ENCODE measurements at regions not wholly inside any gene's neighbourhood (a gene's known extent, or its start where the extent isn't known, plus 50 kb on each side); places are given as distances from the start of the nearest gene placed in this dataset.

- no peak for DNase-seq
Measured at GRCh38 chr2:180190851-180191250, 183.8 kb upstream of the CWC22 start.

GRCh38 chr2:180187611-180188010 is 180.5 kb upstream of the CWC22 start:
- no peak for DNase-seq

DNA sequence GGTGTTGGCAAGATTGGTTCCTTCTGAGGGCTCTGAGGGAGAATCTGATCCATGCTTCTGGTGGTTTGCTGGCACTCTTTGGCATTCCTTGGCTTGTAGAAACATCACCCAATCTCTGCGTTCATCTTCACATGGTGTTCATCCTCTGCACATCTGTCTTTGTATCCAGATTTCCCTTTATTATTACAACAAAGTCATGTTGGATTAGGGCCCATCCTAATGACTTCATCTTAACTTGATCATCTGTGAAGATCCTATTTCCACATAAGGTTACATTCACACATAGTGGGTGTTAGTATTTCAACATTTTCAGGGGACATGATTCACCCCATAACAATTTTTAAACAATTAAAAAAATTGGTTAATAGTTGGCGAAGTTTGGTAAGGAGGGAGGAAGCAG is 177.4 kb upstream of the CWC22 start:
- no peak for DNase-seq

GRCh38 chr2:180180511-180180910 is 173.4 kb upstream of the CWC22 start:
- DNase-seq, result no peak

DNA sequence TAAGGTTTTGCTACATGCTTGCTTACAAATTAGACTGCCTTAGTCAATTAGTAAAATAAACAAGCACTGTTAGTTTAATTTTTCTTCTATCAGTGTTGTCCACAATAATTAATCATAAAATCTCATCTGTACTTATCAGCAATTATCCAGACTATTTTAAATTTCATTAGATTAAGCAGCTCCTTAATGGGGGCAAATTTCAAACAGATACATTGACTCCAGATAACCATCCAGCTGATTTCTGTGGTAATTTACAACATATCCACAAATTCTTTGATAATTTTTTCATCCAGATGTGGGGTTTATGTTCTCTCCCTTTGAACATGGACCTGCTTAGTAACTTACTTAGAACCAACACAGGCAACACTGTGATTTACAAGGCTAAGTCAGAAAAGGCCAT is 170.4 kb upstream of the CWC22 start:
- DNase-seq, result no peak

GRCh38 chr2:180175736-180176135 is 168.6 kb upstream of the CWC22 start:
- DNase-seq, result no peak

GRCh38 chr2:180174580-180174979 is 167.5 kb upstream of the CWC22 start:
- DNase-seq, result no peak

- DNase-seq, result peak; percentile 15
Measured at GRCh38 chr2:180169474-180169873, 162.4 kb upstream of the CWC22 start.

GRCh38 chr2:180161415-180161814 is 154.3 kb upstream of the CWC22 start:
- no peak for DNase-seq

- DNase-seq, result no peak
Measured at GRCh38 chr2:180159921-180160320, 152.8 kb upstream of the CWC22 start.

GRCh38 chr2:180158961-180159360 is 151.9 kb upstream of the CWC22 start:
- DNase-seq, result no peak

GRCh38 chr2:180156651-180157050 is 149.6 kb upstream of the CWC22 start:
- DNase-seq, result no peak

DNA sequence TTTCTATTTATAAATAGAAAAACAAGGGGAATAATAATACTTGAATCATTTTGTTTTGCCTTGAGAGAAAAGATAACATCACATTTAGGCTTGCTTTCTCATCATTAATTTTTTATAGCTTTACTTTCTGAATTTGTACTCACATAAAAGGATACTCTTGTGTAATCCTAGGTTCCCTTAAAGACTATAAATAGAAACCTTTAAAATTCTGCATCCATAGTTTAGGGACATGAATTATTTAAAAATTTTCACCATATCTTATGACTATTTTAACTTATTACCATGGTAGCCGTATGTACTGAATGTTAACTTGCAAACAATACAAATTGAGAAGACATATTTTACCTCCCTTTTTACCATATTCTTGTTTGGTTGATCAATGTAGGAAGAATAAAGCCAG is 143.5 kb upstream of the CWC22 start:
- DNase-seq, result no peak

GRCh38 chr2:180146541-180146940 is 139.4 kb upstream of the CWC22 start:
- peak; percentile 38 for DNase-seq

- no peak for DNase-seq
Measured at GRCh38 chr2:180146114-180146513, 139.0 kb upstream of the CWC22 start.

DNA sequence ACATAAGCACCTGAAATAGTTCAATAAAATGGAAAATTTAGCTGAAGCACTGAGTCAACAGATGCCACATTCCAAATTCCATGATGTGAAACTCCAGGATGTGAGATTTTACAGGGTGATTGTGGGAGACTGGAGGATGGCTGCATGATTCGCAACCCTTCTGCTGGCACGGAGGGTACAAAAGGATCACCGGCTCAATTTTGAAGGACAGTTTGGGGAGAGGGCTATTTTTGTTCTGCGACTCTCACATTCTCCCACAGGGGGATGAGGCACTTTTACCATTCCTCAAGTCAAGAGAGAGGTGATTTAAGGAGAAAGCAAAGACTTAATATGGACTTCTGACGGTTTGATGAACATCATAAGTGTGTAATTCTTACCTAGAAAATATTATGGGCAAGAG is 138.1 kb upstream of the CWC22 start:
- no peak for DNase-seq

GRCh38 chr2:180144338-180144813 is 137.3 kb upstream of the CWC22 start:
- peak; percentile 47 for DNase-seq

GRCh38 chr2:180143633-180144337 is 136.7 kb upstream of the CWC22 start:
- DNase-seq, result peak; percentile 85

DNA sequence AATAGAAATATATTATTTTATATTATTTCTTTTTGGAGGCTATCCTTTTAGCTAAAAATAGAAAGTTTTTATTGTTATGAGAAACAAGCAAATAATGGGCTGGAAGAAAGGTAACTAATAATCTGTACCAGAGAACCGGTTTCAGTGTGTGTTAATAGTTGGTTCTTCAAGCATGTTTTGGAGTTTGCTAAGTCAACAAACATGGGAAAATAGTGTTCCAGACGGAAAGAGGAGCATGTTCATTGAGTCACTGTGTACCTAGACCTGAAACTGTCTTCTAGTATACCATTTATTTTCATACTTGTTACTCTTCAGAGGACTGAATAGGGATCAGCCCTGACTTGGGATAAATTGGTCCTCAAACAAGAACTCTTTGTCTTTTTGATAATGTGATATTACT is 134.5 kb upstream of the CWC22 start:
- DNase-seq, result no peak

- DNase-seq, result no peak
Measured at GRCh38 chr2:180133736-180134135, 126.6 kb upstream of the CWC22 start.

DNA sequence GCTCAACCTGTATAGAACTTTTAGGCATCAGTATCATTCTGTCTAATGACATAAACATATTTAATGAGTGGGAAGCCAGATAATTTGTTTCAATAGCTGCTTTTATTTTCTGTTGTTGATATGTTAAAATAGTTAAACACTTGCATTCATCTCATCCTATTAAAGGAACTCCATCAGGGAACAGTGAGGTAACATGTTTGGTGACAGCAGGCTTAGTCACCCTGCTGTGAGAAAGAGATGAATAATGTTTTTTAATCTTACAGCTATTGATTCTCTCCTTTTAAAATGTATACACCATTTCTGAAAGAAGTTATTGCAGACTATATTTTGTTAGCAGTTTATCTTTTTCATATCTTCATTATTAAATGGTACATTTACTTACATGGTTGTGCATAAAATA is 123.3 kb upstream of the CWC22 start:
- DNase-seq, result no peak

- DNase-seq, result no peak
Measured at GRCh38 chr2:180128861-180129260, 121.8 kb upstream of the CWC22 start.

GRCh38 chr2:180125245-180125962 is 118.3 kb upstream of the CWC22 start:
- peak; percentile 87 for DNase-seq

Measured in OCI-M1 (cell line).